T-helper 9 cell (primary cell): ENCODE measurements at regions not wholly inside any gene's neighbourhood (a gene's known extent, or its start where the extent isn't known, plus 50 kb on each side); places are given as distances from the start of the nearest gene placed in this dataset.

ENCODE experiments used
- DNase-seq: peaks from one replicate; pipeline ENCODE4 v3.0.0-alpha.2; 2020

GRCh38 chr16:86093801-86094750 lies 195.1 kb downstream of the IRF8 start:
- no peak for DNase-seq

GRCh38 chr16:86095131-86095752 lies 196.3 kb downstream of the IRF8 start:
- no peak for DNase-seq

GRCh38 chr16:86095906-86096485 lies 197.0 kb downstream of the IRF8 start:
- DNase-seq: no peak

- no peak for DNase-seq
Observed at GRCh38 chr16:86096850-86097249, 197.9 kb downstream of the IRF8 start.

DNA sequence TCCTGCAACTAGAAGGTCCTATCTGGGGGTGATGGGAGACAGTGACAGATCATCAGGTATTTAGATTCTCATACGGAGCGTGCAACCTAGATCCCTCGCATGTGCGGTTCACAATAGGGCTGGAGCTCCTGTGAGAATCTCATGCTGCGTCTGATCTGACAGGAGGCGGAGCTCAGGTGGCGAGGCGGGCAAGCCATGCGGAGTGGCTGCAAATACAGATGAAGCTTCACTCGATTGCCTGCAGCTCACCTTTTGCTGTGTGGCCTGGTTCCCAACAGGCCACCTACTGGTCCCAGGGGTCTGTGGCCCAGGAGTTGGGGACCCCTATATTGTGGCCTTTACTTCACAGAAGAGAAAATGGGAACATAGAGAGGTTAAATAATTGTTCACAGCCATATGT lies 200.4 kb downstream of the IRF8 start:
- DNase-seq: no peak

DNA sequence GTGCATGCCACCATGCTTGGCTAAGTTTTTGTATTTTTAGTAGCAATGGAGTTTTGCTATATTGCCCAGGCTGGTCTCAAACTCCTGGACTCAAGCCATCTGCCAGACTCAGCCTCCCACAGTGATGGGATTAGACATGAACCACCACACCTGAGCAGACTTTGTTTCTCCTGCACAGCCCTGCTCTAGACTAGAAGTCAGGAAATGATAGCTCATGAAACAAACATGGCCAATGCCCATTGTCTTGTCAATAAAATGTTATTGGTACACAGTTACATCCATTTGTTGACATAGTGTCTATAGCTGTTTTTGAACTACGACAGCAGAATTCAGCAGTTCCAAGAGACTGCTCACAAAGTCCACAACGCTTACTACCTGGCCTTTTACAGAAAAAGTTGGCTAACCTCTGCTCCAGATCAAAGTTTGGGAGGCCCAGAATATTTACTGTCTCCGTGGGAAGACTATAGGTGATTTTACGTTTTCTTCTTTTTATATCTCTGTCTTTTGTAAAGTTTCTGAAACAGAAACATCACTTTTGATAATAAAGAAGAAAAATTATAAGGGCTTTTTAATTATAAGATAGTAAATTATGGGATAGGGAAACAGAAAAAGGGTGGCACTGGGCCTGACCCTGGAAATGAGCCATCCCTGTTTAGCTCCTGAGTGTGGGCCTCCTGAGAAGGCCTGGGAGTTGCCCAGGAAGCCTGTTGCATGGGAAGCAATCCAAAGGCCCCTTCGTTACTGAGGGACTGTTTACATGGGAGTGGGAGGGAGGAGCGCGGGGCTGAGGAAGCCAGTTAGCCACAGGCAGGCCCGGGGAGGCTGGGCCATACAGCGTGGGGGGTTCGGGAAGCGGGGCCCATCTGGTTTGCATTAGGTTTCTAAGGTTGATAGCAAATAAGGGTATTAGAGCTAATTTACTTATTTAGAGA lies 201.5 kb downstream of the IRF8 start:
- DNase-seq: no peak

GRCh38 chr16:86101137-86101896 lies 202.4 kb downstream of the IRF8 start:
- DNase-seq: no peak

GRCh38 chr16:86101897-86102157 lies 202.9 kb downstream of the IRF8 start:
- DNase-seq: no peak

DNA sequence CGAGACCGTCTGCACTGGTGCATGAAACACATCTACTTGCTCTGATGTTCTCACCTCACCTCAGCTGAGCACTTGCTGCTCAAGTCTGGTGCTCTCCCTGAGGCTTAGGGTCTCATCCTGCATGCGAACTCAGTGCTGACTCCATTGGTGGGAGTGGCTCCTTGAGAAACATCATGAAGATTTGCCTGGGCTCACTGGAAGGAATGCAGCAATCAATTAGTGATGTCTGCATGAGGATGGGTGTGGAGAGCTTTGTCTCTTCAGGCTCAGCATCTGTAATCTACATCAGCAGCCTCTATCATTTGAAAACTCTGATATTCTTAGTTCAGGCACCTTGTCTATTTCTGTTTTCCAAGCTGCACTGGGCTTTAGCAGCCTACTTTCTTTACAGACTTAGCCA lies 204.4 kb downstream of the IRF8 start:
- no peak for DNase-seq

DNA sequence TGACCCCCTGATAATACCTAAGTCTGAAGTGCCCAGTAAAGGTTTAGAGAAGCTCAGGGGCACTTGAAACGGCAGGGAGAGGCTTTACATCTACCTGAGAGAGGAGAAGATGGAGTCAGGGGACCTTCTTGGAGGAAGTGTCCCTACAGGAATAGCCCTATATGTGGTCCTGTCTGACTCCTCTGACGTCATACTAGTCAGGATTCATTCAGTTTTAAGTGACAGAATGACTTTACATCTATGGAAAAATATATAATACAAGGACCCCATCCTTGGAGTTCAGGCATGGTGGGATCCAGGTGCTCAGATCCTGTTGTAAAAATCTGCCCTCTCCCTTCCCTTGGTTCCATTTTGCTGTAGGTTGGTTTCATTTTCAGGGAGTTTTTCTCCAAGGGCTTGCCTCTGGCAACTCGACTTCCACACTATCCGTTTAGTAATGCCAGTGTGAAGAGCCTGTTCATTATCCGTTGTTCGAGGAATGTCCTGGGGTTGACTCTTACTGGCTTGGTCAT lies 205.6 kb downstream of the IRF8 start:
- DNase-seq: no peak

GRCh38 chr16:86107215-86107825 lies 208.4 kb downstream of the IRF8 start:
- no peak for DNase-seq

GRCh38 chr16:86108062-86108461 lies 209.1 kb downstream of the IRF8 start:
- DNase-seq: no peak

DNA sequence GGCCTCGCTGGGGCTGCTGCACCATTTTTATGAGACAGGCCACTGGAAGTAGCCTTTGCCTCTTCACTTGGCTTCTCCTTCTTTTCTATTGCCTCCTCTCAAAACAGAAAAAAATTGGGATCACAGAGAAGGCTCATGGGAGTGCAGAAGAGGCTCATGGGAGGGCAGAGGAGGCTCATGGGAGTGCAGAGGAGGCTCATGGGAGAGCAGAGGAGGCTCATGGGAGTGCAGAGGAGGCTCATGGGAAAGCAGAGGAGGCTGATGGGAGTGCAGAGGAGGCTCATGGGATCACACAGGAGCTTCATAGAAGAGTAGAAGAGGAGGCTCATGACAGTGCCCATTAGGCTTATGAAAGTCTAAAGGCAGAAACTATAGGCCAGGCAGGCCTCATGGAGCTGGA lies 211.2 kb downstream of the IRF8 start:
- DNase-seq: no peak

DNA sequence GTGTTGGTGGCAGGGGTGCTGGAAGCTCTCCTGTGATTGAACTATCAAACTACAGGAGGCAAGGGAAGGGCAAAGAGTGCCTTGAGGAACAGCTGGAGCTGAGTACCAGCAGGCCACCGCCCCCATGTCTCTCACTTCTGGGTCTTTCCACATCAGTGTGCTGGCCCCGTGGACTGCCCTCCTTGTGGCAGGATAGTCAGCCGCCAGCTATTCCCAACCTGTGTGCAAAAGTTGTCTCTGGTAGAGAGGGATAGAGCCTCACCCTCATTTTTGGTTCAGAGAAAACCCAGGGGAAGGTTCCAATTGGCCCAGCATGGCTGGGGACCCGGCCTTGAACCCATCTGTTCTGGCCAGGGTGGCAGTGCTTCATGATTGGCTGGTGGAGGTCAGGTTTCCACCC lies 211.8 kb downstream of the IRF8 start:
- no peak for DNase-seq

DNA sequence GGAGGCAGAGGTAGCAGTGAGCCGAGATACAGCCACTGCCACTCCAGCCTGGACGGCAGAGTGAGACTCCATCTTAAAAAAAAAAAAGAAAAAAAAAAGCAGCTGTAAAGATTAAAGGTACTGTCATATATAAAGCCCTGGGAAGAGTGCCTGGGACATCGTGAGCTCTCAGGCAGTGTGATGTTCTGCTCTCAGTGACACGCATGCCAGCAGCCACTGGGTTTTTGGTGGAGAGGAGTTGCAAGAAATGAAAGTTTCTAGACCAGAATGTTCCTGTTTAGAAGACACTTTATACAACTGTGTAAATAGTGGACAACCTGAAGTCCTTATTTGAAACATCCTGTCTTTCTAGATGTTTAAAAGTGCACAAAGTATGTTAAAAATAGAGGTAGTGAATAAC lies 213.2 kb downstream of the IRF8 start:
- DNase-seq: no peak

- DNase-seq: no peak
Observed at GRCh38 chr16:86117235-86117634, 218.3 kb downstream of the IRF8 start.

GRCh38 chr16:86117756-86118155 lies 218.8 kb downstream of the IRF8 start:
- DNase-seq: no peak

DNA sequence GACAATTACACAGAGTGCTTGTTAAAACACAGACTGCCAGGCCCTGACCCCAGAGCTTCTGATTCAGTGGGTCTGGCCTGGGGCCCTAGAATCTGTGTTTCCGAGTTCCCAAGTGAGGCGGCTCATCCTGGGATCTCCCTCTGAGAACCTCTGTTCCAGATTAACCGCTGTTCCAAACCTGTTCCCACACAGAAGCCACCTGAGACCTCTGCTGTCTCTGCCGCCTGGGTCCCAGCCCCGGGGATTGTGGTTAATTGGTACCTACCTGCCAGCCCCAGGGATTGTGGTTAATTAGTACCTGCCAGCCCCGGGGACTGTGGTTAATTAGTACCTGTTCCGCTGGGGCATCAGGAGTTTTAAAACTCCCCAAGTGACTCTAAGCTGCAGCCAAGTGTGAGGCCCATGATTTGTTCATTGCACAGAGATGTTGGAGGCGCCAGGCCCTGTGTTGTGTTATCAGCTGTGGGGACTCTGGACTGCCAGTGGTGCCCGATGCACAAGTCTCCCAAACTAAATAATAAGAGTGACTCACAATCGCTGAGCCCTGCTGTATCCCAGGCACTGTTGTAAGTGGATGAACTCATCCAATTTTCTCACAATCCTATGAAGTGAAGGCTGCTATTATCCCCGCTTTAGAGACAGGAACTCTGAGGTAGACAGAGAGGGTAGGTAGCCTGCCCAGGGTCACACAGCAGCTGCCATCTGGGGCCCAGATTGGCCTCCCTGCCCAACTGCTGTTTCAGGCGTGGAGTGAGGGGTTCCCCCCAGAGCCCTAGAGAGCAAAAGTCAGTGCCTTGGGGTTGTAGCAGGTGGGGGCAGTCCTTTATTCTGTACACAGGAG lies 219.7 kb downstream of the IRF8 start:
- DNase-seq: no peak

GRCh38 chr16:86120201-86121192 lies 221.5 kb downstream of the IRF8 start:
- DNase-seq: no peak
